ENCODE measurements at regions not wholly inside any gene's neighbourhood (a gene's known extent, or its start where the extent isn't known, plus 50 kb on each side); places are given as distances from the start of the nearest gene placed in this dataset.

DNA sequence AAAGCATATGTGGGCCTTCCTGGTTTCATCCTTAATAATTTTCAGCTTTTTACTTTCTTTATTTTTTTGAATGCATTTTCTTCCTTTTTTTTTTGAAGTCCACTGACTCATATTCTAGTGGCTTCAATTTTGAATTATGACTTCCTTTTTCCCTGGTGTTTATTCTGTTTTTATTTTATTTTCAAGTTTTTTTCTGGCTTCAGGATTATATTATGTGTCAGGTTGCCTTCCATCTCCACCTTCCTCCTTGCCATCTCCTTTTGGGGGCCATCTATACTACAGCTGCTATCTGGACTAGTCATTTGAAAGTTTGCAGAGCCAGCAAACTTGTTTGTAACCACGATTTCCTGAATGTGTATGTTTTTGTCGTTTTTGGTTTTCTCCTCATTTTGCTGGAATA is 117.6 kb downstream of the LEPR start:
- DNase-seq (ENCODE audit: low spot score), result no peak
- TF ChIP-seq, protein P1, sequence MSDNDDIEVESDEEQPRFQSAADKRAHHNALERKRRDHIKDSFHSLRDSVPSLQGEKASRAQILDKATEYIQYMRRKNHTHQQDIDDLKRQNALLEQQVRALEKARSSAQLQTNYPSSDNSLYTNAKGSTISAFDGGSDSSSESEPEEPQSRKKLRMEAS (IDR thresholded peaks at IDR 0.05), result no peak

DNA sequence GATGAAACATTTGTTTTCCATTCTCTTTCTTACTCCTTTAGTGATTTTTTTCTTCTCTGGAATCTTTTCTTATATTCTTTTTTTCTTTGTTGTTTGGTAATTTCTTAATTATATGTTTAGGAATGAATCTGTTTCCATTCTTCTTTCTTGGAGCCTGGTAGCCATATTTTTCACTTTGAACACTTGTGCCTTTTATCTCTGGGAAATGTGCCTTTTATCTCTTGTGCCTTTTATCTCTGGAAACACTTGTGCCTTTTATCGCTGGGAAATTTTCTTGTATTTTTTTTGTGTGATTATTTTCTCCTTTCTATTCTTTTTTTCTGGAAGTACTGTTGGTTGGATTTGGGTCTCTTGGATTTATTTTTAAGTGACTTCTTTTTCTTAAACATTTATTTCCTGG is 118.2 kb downstream of the LEPR start:
- TF ChIP-seq, protein P2, sequence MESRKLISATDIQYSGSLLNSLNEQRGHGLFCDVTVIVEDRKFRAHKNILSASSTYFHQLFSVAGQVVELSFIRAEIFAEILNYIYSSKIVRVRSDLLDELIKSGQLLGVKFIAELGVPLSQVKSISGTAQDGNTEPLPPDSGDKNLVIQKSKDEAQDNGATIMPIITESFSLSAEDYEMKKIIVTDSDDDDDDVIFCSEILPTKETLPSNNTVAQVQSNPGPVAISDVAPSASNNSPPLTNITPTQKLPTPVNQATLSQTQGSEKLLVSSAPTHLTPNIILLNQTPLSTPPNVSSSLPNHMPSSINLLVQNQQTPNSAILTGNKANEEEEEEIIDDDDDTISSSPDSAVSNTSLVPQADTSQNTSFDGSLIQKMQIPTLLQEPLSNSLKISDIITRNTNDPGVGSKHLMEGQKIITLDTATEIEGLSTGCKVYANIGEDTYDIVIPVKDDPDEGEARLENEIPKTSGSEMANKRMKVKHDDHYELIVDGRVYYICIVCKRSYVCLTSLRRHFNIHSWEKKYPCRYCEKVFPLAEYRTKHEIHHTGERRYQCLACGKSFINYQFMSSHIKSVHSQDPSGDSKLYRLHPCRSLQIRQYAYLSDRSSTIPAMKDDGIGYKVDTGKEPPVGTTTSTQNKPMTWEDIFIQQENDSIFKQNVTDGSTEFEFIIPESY (IDR thresholded peaks at IDR 0.05), result no peak
- TF ChIP-seq FOXA1 (IDR thresholded peaks at IDR 0.05) (no peak), RXRA (IDR thresholded peaks at IDR 0.05) (no peak), YY1 (IDR thresholded peaks at IDR 0.05) (no peak), FOXA2 (IDR thresholded peaks at IDR 0.05) (no peak), SP1 (IDR thresholded peaks at IDR 0.05) (no peak), TAF1 (conservative IDR thresholded peaks at IDR 0.05) (no peak), HNF4G (IDR thresholded peaks at IDR 0.05) (no peak), RAD21 (IDR thresholded peaks at IDR 0.05) (no peak), EGR1 (IDR thresholded peaks at IDR 0.05; ENCODE audit: low read depth in 2 of 2) (no peak), GABPA (IDR thresholded peaks at IDR 0.05 in 1 of 2, conservative IDR thresholded peaks at IDR 0.05 in 1 of 2) (no peak), HNF4A (conservative IDR thresholded peaks at IDR 0.05) (no peak), JUND (IDR thresholded peaks at IDR 0.05) (no peak), NR2F2 (IDR thresholded peaks at IDR 0.05) (no peak)
- TF ChIP-seq, protein P3, sequence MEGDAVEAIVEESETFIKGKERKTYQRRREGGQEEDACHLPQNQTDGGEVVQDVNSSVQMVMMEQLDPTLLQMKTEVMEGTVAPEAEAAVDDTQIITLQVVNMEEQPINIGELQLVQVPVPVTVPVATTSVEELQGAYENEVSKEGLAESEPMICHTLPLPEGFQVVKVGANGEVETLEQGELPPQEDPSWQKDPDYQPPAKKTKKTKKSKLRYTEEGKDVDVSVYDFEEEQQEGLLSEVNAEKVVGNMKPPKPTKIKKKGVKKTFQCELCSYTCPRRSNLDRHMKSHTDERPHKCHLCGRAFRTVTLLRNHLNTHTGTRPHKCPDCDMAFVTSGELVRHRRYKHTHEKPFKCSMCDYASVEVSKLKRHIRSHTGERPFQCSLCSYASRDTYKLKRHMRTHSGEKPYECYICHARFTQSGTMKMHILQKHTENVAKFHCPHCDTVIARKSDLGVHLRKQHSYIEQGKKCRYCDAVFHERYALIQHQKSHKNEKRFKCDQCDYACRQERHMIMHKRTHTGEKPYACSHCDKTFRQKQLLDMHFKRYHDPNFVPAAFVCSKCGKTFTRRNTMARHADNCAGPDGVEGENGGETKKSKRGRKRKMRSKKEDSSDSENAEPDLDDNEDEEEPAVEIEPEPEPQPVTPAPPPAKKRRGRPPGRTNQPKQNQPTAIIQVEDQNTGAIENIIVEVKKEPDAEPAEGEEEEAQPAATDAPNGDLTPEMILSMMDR (IDR thresholded peaks at IDR 0.05; ENCODE audit: low read depth, low read length, missing input control), result no peak
- TF ChIP-seq, protein P4, sequence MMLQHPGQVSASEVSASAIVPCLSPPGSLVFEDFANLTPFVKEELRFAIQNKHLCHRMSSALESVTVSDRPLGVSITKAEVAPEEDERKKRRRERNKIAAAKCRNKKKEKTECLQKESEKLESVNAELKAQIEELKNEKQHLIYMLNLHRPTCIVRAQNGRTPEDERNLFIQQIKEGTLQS (IDR thresholded peaks at IDR 0.05), result no peak
- TF ChIP-seq, protein P1 (IDR thresholded peaks at IDR 0.05), result no peak
- TF ChIP-seq, protein P5, sequence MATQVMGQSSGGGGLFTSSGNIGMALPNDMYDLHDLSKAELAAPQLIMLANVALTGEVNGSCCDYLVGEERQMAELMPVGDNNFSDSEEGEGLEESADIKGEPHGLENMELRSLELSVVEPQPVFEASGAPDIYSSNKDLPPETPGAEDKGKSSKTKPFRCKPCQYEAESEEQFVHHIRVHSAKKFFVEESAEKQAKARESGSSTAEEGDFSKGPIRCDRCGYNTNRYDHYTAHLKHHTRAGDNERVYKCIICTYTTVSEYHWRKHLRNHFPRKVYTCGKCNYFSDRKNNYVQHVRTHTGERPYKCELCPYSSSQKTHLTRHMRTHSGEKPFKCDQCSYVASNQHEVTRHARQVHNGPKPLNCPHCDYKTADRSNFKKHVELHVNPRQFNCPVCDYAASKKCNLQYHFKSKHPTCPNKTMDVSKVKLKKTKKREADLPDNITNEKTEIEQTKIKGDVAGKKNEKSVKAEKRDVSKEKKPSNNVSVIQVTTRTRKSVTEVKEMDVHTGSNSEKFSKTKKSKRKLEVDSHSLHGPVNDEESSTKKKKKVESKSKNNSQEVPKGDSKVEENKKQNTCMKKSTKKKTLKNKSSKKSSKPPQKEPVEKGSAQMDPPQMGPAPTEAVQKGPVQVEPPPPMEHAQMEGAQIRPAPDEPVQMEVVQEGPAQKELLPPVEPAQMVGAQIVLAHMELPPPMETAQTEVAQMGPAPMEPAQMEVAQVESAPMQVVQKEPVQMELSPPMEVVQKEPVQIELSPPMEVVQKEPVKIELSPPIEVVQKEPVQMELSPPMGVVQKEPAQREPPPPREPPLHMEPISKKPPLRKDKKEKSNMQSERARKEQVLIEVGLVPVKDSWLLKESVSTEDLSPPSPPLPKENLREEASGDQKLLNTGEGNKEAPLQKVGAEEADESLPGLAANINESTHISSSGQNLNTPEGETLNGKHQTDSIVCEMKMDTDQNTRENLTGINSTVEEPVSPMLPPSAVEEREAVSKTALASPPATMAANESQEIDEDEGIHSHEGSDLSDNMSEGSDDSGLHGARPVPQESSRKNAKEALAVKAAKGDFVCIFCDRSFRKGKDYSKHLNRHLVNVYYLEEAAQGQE (IDR thresholded peaks at IDR 0.05), result no peak
- Histone ChIP-seq H3K4me3 (ENCODE audit: low read depth in 1 of 3, low read length in 3 of 3) (no peak overlapping the region), H3K27ac (ENCODE audit: low read depth in 1 of 2, low read length in 2 of 2) (no peak overlapping the region), H3K27me3 (ENCODE audit: control insufficient read depth in 4 of 4, insufficient read depth in 4 of 4, low read length in 3 of 4) (no peaks in the 10 kb centered on the region), H3K9me3 (ENCODE audit: control insufficient read depth in 4 of 4, low read length in 3 of 4) (no peaks in the 10 kb centered on the region), H3K36me3 (ENCODE audit: control insufficient read depth in 4 of 4, insufficient read depth in 3 of 4, low read depth in 1 of 4, low read length in 3 of 4) (no peaks in the 10 kb centered on the region), H3K9ac (ENCODE audit: low read depth in 1 of 2, low read length in 2 of 2) (no peak overlapping the region), H3K4me1 (ENCODE audit: control insufficient read depth in 4 of 4, insufficient read depth in 4 of 4, low read length in 3 of 4) (peaks cover 0 to 3% (median under 1%) of the 10 kb centered on the region in 4 donors)
- no peak for DNase-seq (ENCODE audit: low spot score)
- WGBS, result 71% methylated on average over 1 of the region's 1 CpG

More for the DNA sequence above, 117.6 kb downstream of the LEPR start:
- 68% methylated on average over 2 of the region's 2 CpGs for WGBS
- H3K36me3 ChIP-seq (ENCODE audit: control insufficient read depth in 4 of 4, insufficient read depth in 3 of 4, low read depth in 1 of 4, low read length in 3 of 4), result no peaks in the 10 kb centered on the region
- no peaks in the 10 kb centered on the region for H3K27me3 ChIP-seq (ENCODE audit: control insufficient read depth in 4 of 4, insufficient read depth in 4 of 4, low read length in 3 of 4)
- peaks cover 0 to 3% (median under 1%) of the 10 kb centered on the region in 4 donors for H3K4me1 ChIP-seq (ENCODE audit: control insufficient read depth in 4 of 4, insufficient read depth in 4 of 4, low read length in 3 of 4)
- no peak overlapping the region for H3K9ac ChIP-seq (ENCODE audit: low read depth in 1 of 2, low read length in 2 of 2)
- H3K27ac ChIP-seq (ENCODE audit: low read depth in 1 of 2, low read length in 2 of 2), result no peak overlapping the region
- H3K9me3 ChIP-seq (ENCODE audit: control insufficient read depth in 4 of 4, low read length in 3 of 4), result no peaks in the 10 kb centered on the region
- no peak overlapping the region for H3K4me3 ChIP-seq (ENCODE audit: low read depth in 1 of 3, low read length in 3 of 3)
